HepG2 (cell line): ENCODE measurements at regions not wholly inside any gene's neighbourhood (a gene's known extent, or its start where the extent isn't known, plus 50 kb on each side); places are given as distances from the start of the nearest gene placed in this dataset.

Experiments used
- CBFB ChIP-seq: sonication (generic); formaldehyde crosslinking; IDR thresholded peaks from 2 replicates; pipeline ENCODE4 v1.4.0; 2020; ENCODE audit warnings: missing genetic modification reagents
- HOXA5 ChIP-seq: sonication (generic); formaldehyde crosslinking; IDR thresholded peaks from 2 replicates; pipeline ENCODE4 v1.4.0; 2020; ENCODE audit warnings: missing genetic modification reagents
- MAF1 ChIP-seq: sonication (generic); formaldehyde crosslinking; IDR thresholded peaks from 2 replicates; pipeline ENCODE4 v1.5.0; 2020; ENCODE audit warnings: missing genetic modification reagents, borderline replicate concordance
- NFIB ChIP-seq: sonication (generic); formaldehyde crosslinking; IDR thresholded peaks from 2 replicates; pipeline ENCODE4 v1.9.0; 2021; ENCODE audit warnings: missing genetic modification reagents, mild to moderate bottlenecking, borderline replicate concordance
- SNAPC4 ChIP-seq: sonication (generic); formaldehyde crosslinking; IDR thresholded peaks from 2 replicates; pipeline ENCODE4 v1.4.0; 2020; ENCODE audit warnings: mild to moderate bottlenecking, missing genetic modification reagents
- TBL1XR1 ChIP-seq: fragments of 150-350 bp; IDR thresholded peaks from 2 replicates; pipeline ENCODE4 v1.6.1; 2014; ENCODE audit warnings: borderline replicate concordance, low read length; ENCODE audit not compliant: partially characterized antibody
- TBP ChIP-seq: sonication (generic); formaldehyde crosslinking; IDR thresholded peaks from 2 replicates; pipeline ENCODE4 v1.5.0; 2020; ENCODE audit warnings: missing genetic modification reagents
- ZBTB1 ChIP-seq: sonication (generic); formaldehyde crosslinking; IDR thresholded peaks from 2 replicates; pipeline ENCODE4 v1.4.0; 2020; ENCODE audit warnings: missing genetic modification reagents, borderline replicate concordance
- ZFYVE20 ChIP-seq: sonication (generic); formaldehyde crosslinking; IDR thresholded peaks from 2 replicates; pipeline ENCODE4 v1.8.0; 2023; ENCODE audit warnings: low read depth, mild to moderate bottlenecking, moderate library complexity, missing genetic modification reagents, borderline replicate concordance
- ZIK1 ChIP-seq: sonication (generic); formaldehyde crosslinking; IDR thresholded peaks from 2 replicates; pipeline ENCODE4 v1.5.0; 2020; ENCODE audit warnings: mild to moderate bottlenecking, low read depth, missing genetic modification reagents, borderline replicate concordance
- TF ChIP-seq, protein P1 (sequence below): sonication (generic); formaldehyde crosslinking; IDR thresholded peaks from 2 replicates; pipeline ENCODE4 v1.5.0; 2020; ENCODE audit warnings: mild to moderate bottlenecking, missing genetic modification reagents
- TF ChIP-seq, protein P2 (sequence below): sonication (generic); formaldehyde crosslinking; IDR thresholded peaks from 2 replicates; pipeline ENCODE4 v1.5.1; 2020; ENCODE audit warnings: missing genetic modification reagents, mild to moderate bottlenecking, borderline replicate concordance
- TF ChIP-seq, protein P3 (sequence below): sonication (generic); formaldehyde crosslinking; IDR thresholded peaks from 2 replicates; pipeline ENCODE4 v1.4.0; 2020; ENCODE audit warnings: missing genetic modification reagents

DNA sequence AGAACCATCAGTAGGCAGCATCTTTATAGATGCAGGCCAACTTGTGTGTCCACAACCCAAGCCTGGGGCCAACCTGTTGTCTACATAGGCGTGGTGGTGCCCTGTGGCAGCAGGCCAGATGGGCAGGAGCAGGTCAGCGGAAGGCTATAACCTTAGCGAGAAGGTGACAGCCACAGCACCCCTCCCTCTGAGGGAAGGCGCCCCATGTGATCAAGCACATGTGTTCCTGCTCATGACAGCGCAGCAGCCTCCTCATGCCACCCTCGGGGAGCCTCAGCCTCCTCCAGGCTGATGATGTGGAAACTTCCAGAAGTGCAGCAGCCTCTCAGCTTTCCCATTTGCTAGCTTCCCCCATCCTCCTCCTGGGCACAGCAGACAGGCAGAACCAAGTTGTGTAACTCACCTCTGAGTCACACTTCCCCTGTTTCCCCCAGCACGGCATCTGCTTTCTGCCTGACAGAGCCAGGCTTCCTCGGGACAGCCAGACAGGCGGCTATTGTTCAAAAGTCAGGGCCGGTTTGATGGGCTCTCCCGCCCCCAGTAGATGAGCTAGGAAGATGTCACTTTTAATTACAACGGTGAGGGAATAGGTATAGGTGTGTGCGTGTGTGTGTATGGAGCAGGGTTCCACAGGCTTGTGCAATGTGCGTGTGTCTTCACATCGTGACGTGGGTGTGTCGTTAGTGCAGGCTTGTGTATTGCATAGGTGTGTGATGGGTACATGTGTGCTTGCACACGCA is 312.0 kb upstream of the ZMIZ1 start (continued):
- TF ChIP-seq SNAPC4 (no peak), CBFB (CRISPR knock-in tag) (no peak), MAF1 (CRISPR knock-in tag) (no peak), ZFYVE20 (CRISPR knock-in tag) (no peak), HOXA5 (CRISPR knock-in tag) (no peak), TBP (no peak), TBL1XR1 (no peak), ZIK1 (CRISPR knock-in tag) (no peak), NFIB (CRISPR knock-in tag) (no peak), ZBTB1 (CRISPR knock-in tag) (no peak)
- TF ChIP-seq, protein P1, sequence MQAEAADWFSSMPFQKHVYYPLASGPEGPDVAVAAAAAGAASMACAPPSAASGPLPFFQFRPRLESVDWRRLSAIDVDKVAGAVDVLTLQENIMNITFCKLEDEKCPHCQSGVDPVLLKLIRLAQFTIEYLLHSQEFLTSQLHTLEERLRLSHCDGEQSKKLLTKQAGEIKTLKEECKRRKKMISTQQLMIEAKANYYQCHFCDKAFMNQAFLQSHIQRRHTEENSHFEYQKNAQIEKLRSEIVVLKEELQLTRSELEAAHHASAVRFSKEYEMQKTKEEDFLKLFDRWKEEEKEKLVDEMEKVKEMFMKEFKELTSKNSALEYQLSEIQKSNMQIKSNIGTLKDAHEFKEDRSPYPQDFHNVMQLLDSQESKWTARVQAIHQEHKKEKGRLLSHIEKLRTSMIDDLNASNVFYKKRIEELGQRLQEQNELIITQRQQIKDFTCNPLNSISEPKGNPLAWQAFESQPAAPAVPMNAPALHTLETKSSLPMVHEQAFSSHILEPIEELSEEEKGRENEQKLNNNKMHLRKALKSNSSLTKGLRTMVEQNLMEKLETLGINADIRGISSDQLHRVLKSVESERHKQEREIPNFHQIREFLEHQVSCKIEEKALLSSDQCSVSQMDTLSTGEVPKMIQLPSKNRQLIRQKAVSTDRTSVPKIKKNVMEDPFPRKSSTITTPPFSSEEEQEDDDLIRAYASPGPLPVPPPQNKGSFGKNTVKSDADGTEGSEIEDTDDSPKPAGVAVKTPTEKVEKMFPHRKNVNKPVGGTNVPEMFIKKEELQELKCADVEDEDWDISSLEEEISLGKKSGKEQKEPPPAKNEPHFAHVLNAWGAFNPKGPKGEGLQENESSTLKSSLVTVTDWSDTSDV (CRISPR knock-in tag), result no peak
- TF ChIP-seq, protein P2, sequence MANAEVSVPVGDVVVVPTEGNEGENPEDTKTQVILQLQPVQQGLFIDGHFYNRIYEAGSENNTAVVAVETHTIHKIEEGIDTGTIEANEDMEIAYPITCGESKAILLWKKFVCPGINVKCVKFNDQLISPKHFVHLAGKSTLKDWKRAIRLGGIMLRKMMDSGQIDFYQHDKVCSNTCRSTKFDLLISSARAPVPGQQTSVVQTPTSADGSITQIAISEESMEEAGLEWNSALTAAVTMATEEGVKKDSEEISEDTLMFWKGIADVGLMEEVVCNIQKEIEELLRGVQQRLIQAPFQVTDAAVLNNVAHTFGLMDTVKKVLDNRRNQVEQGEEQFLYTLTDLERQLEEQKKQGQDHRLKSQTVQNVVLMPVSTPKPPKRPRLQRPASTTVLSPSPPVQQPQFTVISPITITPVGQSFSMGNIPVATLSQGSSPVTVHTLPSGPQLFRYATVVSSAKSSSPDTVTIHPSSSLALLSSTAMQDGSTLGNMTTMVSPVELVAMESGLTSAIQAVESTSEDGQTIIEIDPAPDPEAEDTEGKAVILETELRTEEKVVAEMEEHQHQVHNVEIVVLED, result no peak
- TF ChIP-seq, protein P3, sequence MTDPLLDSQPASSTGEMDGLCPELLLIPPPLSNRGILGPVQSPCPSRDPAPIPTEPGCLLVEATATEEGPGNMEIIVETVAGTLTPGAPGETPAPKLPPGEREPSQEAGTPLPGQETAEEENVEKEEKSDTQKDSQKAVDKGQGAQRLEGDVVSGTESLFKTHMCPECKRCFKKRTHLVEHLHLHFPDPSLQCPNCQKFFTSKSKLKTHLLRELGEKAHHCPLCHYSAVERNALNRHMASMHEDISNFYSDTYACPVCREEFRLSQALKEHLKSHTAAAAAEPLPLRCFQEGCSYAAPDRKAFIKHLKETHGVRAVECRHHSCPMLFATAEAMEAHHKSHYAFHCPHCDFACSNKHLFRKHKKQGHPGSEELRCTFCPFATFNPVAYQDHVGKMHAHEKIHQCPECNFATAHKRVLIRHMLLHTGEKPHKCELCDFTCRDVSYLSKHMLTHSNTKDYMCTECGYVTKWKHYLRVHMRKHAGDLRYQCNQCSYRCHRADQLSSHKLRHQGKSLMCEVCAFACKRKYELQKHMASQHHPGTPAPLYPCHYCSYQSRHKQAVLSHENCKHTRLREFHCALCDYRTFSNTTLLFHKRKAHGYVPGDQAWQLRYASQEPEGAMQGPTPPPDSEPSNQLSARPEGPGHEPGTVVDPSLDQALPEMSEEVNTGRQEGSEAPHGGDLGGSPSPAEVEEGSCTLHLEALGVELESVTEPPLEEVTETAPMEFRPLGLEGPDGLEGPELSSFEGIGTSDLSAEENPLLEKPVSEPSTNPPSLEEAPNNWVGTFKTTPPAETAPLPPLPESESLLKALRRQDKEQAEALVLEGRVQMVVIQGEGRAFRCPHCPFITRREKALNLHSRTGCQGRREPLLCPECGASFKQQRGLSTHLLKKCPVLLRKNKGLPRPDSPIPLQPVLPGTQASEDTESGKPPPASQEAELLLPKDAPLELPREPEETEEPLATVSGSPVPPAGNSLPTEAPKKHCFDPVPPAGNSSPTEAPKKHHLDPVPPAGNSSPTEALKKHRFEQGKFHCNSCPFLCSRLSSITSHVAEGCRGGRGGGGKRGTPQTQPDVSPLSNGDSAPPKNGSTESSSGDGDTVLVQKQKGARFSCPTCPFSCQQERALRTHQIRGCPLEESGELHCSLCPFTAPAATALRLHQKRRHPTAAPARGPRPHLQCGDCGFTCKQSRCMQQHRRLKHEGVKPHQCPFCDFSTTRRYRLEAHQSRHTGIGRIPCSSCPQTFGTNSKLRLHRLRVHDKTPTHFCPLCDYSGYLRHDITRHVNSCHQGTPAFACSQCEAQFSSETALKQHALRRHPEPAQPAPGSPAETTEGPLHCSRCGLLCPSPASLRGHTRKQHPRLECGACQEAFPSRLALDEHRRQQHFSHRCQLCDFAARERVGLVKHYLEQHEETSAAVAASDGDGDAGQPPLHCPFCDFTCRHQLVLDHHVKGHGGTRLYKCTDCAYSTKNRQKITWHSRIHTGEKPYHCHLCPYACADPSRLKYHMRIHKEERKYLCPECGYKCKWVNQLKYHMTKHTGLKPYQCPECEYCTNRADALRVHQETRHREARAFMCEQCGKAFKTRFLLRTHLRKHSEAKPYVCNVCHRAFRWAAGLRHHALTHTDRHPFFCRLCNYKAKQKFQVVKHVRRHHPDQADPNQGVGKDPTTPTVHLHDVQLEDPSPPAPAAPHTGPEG, result no peak
